HUES48 (cell line): ENCODE measurements at regions not wholly inside any gene's neighbourhood (a gene's known extent, or its start where the extent isn't known, plus 50 kb on each side); places are given as distances from the start of the nearest gene placed in this dataset.

Source experiments
- H3K27ac ChIP-seq: one replicate; pipeline ENCODE4 v1.7.0; 2013; ENCODE audit warnings: low read depth, low read length, inconsistent platforms
- H3K27me3 ChIP-seq: 2 replicates; pipeline ENCODE4 v1.6.1; 2013; ENCODE audit warnings: mild to moderate bottlenecking, low read length; ENCODE audit not compliant: control insufficient read depth, insufficient read depth
- H3K36me3 ChIP-seq: 2 replicates; pipeline ENCODE4 v1.6.1; 2013; ENCODE audit warnings: low read length; ENCODE audit not compliant: control insufficient read depth, insufficient read depth
- H3K4me1 ChIP-seq: 2 replicates; pipeline ENCODE4 v1.6.1; 2013; ENCODE audit warnings: mild to moderate bottlenecking, low read length; ENCODE audit not compliant: control insufficient read depth, insufficient read depth
- H3K4me3 ChIP-seq: 2 replicates; pipeline ENCODE4 v1.5.1; 2013; ENCODE audit warnings: mild to moderate bottlenecking, low read depth, low read length
- H3K9ac ChIP-seq: 2 replicates; pipeline ENCODE4 v1.6.1; 2013; ENCODE audit warnings: mild to moderate bottlenecking, low read depth, low read length, moderate library complexity
- H3K9me3 ChIP-seq: 2 replicates; pipeline ENCODE4 v1.6.1; 2013; ENCODE audit warnings: low read length; ENCODE audit not compliant: control insufficient read depth, insufficient read depth

- Histone ChIP-seq H3K4me1 (no peaks in the 10 kb centered on the region), H3K36me3 (no peaks in the 10 kb centered on the region), H3K27me3 (no peaks in the 10 kb centered on the region), H3K4me3 (no peak overlapping the region), H3K9me3 (no peaks in the 10 kb centered on the region), H3K9ac (no peak overlapping the region), H3K27ac (no peak overlapping the region)
Measured at GRCh38 chr13:90201202-90201601, 1146.3 kb upstream of the MIR17HG start.

GRCh38 chr13:90201676-90202460 lies 1145.6 kb upstream of the MIR17HG start:
- H3K27me3 ChIP-seq = no peaks in the 10 kb centered on the region
- no peaks in the 10 kb centered on the region for H3K9me3 ChIP-seq
- H3K9ac ChIP-seq = no peak overlapping the region
- no peak overlapping the region for H3K27ac ChIP-seq
- no peak overlapping the region for H3K4me3 ChIP-seq
- H3K36me3 ChIP-seq = no peaks in the 10 kb centered on the region
- H3K4me1 ChIP-seq = no peaks in the 10 kb centered on the region

GRCh38 chr13:90205081-90205480 lies 1142.4 kb upstream of the MIR17HG start:
- Histone ChIP-seq H3K4me1 (no peaks in the 10 kb centered on the region), H3K27ac (no peak overlapping the region), H3K36me3 (no peaks in the 10 kb centered on the region), H3K27me3 (no peaks in the 10 kb centered on the region), H3K9me3 (no peaks in the 10 kb centered on the region), H3K4me3 (no peak overlapping the region), H3K9ac (no peak overlapping the region)

GRCh38 chr13:90205911-90206310 lies 1141.6 kb upstream of the MIR17HG start:
- H3K4me3 ChIP-seq = no peak overlapping the region
- H3K9ac ChIP-seq = no peak overlapping the region
- no peaks in the 10 kb centered on the region for H3K4me1 ChIP-seq
- H3K9me3 ChIP-seq = no peaks in the 10 kb centered on the region
- no peaks in the 10 kb centered on the region for H3K36me3 ChIP-seq
- H3K27me3 ChIP-seq = no peaks in the 10 kb centered on the region
- no peak overlapping the region for H3K27ac ChIP-seq

- Histone ChIP-seq H3K4me1 (no peaks in the 10 kb centered on the region), H3K4me3 (no peak overlapping the region), H3K9me3 (peaks cover 6% of the 10 kb centered on the region), H3K36me3 (no peaks in the 10 kb centered on the region), H3K27ac (no peak overlapping the region), H3K27me3 (no peaks in the 10 kb centered on the region), H3K9ac (no peak overlapping the region)
Measured at GRCh38 chr13:90217275-90217674, 1130.2 kb upstream of the MIR17HG start.

GRCh38 chr13:90222758-90223157 lies 1124.7 kb upstream of the MIR17HG start:
- H3K4me3 ChIP-seq = no peak overlapping the region
- no peaks in the 10 kb centered on the region for H3K27me3 ChIP-seq
- no peak overlapping the region for H3K9ac ChIP-seq
- H3K27ac ChIP-seq = no peak overlapping the region
- H3K36me3 ChIP-seq = no peaks in the 10 kb centered on the region
- no peaks in the 10 kb centered on the region; the same call in 1 of the 2 replicates for H3K9me3 ChIP-seq
- H3K4me1 ChIP-seq = no peaks in the 10 kb centered on the region

- H3K9me3 ChIP-seq = no peaks in the 10 kb centered on the region
- no peak overlapping the region for H3K4me3 ChIP-seq
- H3K9ac ChIP-seq = no peak overlapping the region
- H3K4me1 ChIP-seq = peaks cover 5% of the 10 kb centered on the region
- H3K27ac ChIP-seq = no peak overlapping the region
- H3K36me3 ChIP-seq = no peaks in the 10 kb centered on the region
- no peaks in the 10 kb centered on the region for H3K27me3 ChIP-seq
Measured at GRCh38 chr13:90230311-90230710, 1117.2 kb upstream of the MIR17HG start.

- no peak overlapping the region for H3K27ac ChIP-seq
- H3K36me3 ChIP-seq = no peaks in the 10 kb centered on the region
- no peaks in the 10 kb centered on the region for H3K27me3 ChIP-seq
- H3K9me3 ChIP-seq = no peaks in the 10 kb centered on the region
- H3K9ac ChIP-seq = no peak overlapping the region
- H3K4me3 ChIP-seq = no peak overlapping the region
- peaks cover 5% of the 10 kb centered on the region for H3K4me1 ChIP-seq
Measured at GRCh38 chr13:90232291-90232690, 1115.2 kb upstream of the MIR17HG start.

- Histone ChIP-seq H3K9me3 (no peaks in the 10 kb centered on the region), H3K9ac (no peak overlapping the region), H3K4me3 (no peak overlapping the region), H3K36me3 (no peaks in the 10 kb centered on the region), H3K27ac (no peak overlapping the region), H3K27me3 (no peaks in the 10 kb centered on the region), H3K4me1 (peaks cover 11% of the 10 kb centered on the region)
Measured at GRCh38 chr13:90233933-90234672, 1113.4 kb upstream of the MIR17HG start.

- H3K27ac ChIP-seq = no peak overlapping the region
- H3K4me1 ChIP-seq = peaks cover 6% of the 10 kb centered on the region; the same call in 1 of the 2 replicates
- H3K9me3 ChIP-seq = no peaks in the 10 kb centered on the region
- H3K9ac ChIP-seq = no peak overlapping the region
- H3K36me3 ChIP-seq = no peaks in the 10 kb centered on the region
- H3K4me3 ChIP-seq = no peak overlapping the region
- no peaks in the 10 kb centered on the region for H3K27me3 ChIP-seq
Measured at GRCh38 chr13:90237852-90238251, 1109.6 kb upstream of the MIR17HG start.

GRCh38 chr13:90238413-90238812 lies 1109.1 kb upstream of the MIR17HG start:
- Histone ChIP-seq H3K27ac (no peak overlapping the region), H3K9me3 (no peaks in the 10 kb centered on the region), H3K4me1 (peaks cover 6% of the 10 kb centered on the region; the same call in 1 of the 2 replicates), H3K36me3 (no peaks in the 10 kb centered on the region), H3K4me3 (no peak overlapping the region), H3K27me3 (no peaks in the 10 kb centered on the region), H3K9ac (no peak overlapping the region)
